ENCODE measurements at regions not wholly inside any gene's neighbourhood (a gene's known extent, or its start where the extent isn't known, plus 50 kb on each side); places are given as distances from the start of the nearest gene placed in this dataset.

GRCh38 chr14:71381814-71382213, 474.6 kb downstream of the PCNX1 start:
- H3K36me3 ChIP-seq (ENCODE audit: insufficient read depth, low read length) = no peaks in the 10 kb centered on the region
- no peaks in the 10 kb centered on the region for H3K27me3 ChIP-seq (ENCODE audit: insufficient read depth, low read length)
- H3K9me3 ChIP-seq (ENCODE audit: insufficient read depth, low read depth, low read length) = peaks cover 4% of the 10 kb centered on the region; the same call in 1 of the 2 replicates
- H3K27ac ChIP-seq (ENCODE audit: low read depth, low read length) = no peak overlapping the region
- no peak overlapping the region for H3K4me3 ChIP-seq (ENCODE audit: low read length)
- peaks cover 7% of the 10 kb centered on the region for H3K4me1 ChIP-seq (ENCODE audit: insufficient read depth, low read length)
- H3K9ac ChIP-seq (ENCODE audit: low read depth, low read length) = no peak overlapping the region

- 96% methylated on average over 6 of the region's 6 CpGs for WGBS
- peaks cover 7% of the 10 kb centered on the region for H3K4me1 ChIP-seq (ENCODE audit: insufficient read depth, low read length)
- peaks cover 4% of the 10 kb centered on the region; the same call in 1 of the 2 replicates for H3K9me3 ChIP-seq (ENCODE audit: insufficient read depth, low read depth, low read length)
- H3K4me3 ChIP-seq (ENCODE audit: low read length) = no peak overlapping the region
- no peak overlapping the region for H3K9ac ChIP-seq (ENCODE audit: low read depth, low read length)
- no peaks in the 10 kb centered on the region for H3K27me3 ChIP-seq (ENCODE audit: insufficient read depth, low read length)
- no peaks in the 10 kb centered on the region for H3K36me3 ChIP-seq (ENCODE audit: insufficient read depth, low read length)
- H3K27ac ChIP-seq (ENCODE audit: low read depth, low read length) = no peak overlapping the region
Observed at GRCh38 chr14:71382315-71382714, 475.1 kb downstream of the PCNX1 start.

GRCh38 chr14:71383510-71383909, 476.3 kb downstream of the PCNX1 start:
- Histone ChIP-seq H3K36me3 (ENCODE audit: insufficient read depth, low read length) (no peaks in the 10 kb centered on the region), H3K27ac (ENCODE audit: low read depth, low read length) (no peak overlapping the region), H3K9ac (ENCODE audit: low read depth, low read length) (no peak overlapping the region), H3K9me3 (ENCODE audit: insufficient read depth, low read depth, low read length) (no peaks in the 10 kb centered on the region), H3K4me3 (ENCODE audit: low read length) (no peak overlapping the region), H3K4me1 (ENCODE audit: insufficient read depth, low read length) (peaks cover 7% of the 10 kb centered on the region), H3K27me3 (ENCODE audit: insufficient read depth, low read length) (no peaks in the 10 kb centered on the region)
- 92% methylated on average over 2 of the region's 2 CpGs for WGBS

GRCh38 chr14:71384007-71384845, 477.0 kb downstream of the PCNX1 start:
- Histone ChIP-seq H3K9ac (ENCODE audit: low read depth, low read length) (no peak overlapping the region), H3K27ac (ENCODE audit: low read depth, low read length) (no peak overlapping the region), H3K4me1 (ENCODE audit: insufficient read depth, low read length) (peaks cover 7% of the 10 kb centered on the region), H3K27me3 (ENCODE audit: insufficient read depth, low read length) (no peaks in the 10 kb centered on the region), H3K36me3 (ENCODE audit: insufficient read depth, low read length) (no peaks in the 10 kb centered on the region), H3K4me3 (ENCODE audit: low read length) (no peak overlapping the region), H3K9me3 (ENCODE audit: insufficient read depth, low read depth, low read length) (no peaks in the 10 kb centered on the region)
- WGBS = 92% methylated on average over 10 of the region's 10 CpGs

- WGBS = 95% methylated on average over 3 of the region's 3 CpGs
- H3K9me3 ChIP-seq (ENCODE audit: insufficient read depth, low read depth, low read length) = no peaks in the 10 kb centered on the region
- no peak overlapping the region for H3K4me3 ChIP-seq (ENCODE audit: low read length)
- no peaks in the 10 kb centered on the region for H3K27me3 ChIP-seq (ENCODE audit: insufficient read depth, low read length)
- no peak overlapping the region for H3K27ac ChIP-seq (ENCODE audit: low read depth, low read length)
- H3K4me1 ChIP-seq (ENCODE audit: insufficient read depth, low read length) = no peaks in the 10 kb centered on the region
- H3K36me3 ChIP-seq (ENCODE audit: insufficient read depth, low read length) = no peaks in the 10 kb centered on the region
- no peak overlapping the region for H3K9ac ChIP-seq (ENCODE audit: low read depth, low read length)
Observed at GRCh38 chr14:71387753-71388152, 480.5 kb downstream of the PCNX1 start.

GRCh38 chr14:71388336-71388735, 481.1 kb downstream of the PCNX1 start:
- no peaks in the 10 kb centered on the region for H3K27me3 ChIP-seq (ENCODE audit: insufficient read depth, low read length)
- no peak overlapping the region for H3K27ac ChIP-seq (ENCODE audit: low read depth, low read length)
- H3K4me3 ChIP-seq (ENCODE audit: low read length) = no peak overlapping the region
- no peaks in the 10 kb centered on the region for H3K9me3 ChIP-seq (ENCODE audit: insufficient read depth, low read depth, low read length)
- WGBS = 94% methylated on average over 6 of the region's 6 CpGs
- H3K9ac ChIP-seq (ENCODE audit: low read depth, low read length) = no peak overlapping the region
- H3K36me3 ChIP-seq (ENCODE audit: insufficient read depth, low read length) = no peaks in the 10 kb centered on the region
- no peaks in the 10 kb centered on the region for H3K4me1 ChIP-seq (ENCODE audit: insufficient read depth, low read length)

GRCh38 chr14:71388862-71389261, 481.6 kb downstream of the PCNX1 start:
- H3K27ac ChIP-seq (ENCODE audit: low read depth, low read length) = no peak overlapping the region
- H3K4me1 ChIP-seq (ENCODE audit: insufficient read depth, low read length) = no peaks in the 10 kb centered on the region
- no peaks in the 10 kb centered on the region for H3K36me3 ChIP-seq (ENCODE audit: insufficient read depth, low read length)
- no peaks in the 10 kb centered on the region for H3K27me3 ChIP-seq (ENCODE audit: insufficient read depth, low read length)
- no peak overlapping the region for H3K4me3 ChIP-seq (ENCODE audit: low read length)
- 93% methylated on average over 4 of the region's 4 CpGs for WGBS
- H3K9ac ChIP-seq (ENCODE audit: low read depth, low read length) = no peak overlapping the region
- H3K9me3 ChIP-seq (ENCODE audit: insufficient read depth, low read depth, low read length) = no peaks in the 10 kb centered on the region

GRCh38 chr14:71394386-71394785, 487.1 kb downstream of the PCNX1 start:
- no peak overlapping the region for H3K4me3 ChIP-seq (ENCODE audit: low read length)
- no peak overlapping the region for H3K27ac ChIP-seq (ENCODE audit: low read depth, low read length)
- H3K27me3 ChIP-seq (ENCODE audit: insufficient read depth, low read length) = no peaks in the 10 kb centered on the region
- no peaks in the 10 kb centered on the region for H3K9me3 ChIP-seq (ENCODE audit: insufficient read depth, low read depth, low read length)
- WGBS = 94% methylated on average over 2 of the region's 2 CpGs
- H3K9ac ChIP-seq (ENCODE audit: low read depth, low read length) = no peak overlapping the region
- H3K4me1 ChIP-seq (ENCODE audit: insufficient read depth, low read length) = no peaks in the 10 kb centered on the region
- H3K36me3 ChIP-seq (ENCODE audit: insufficient read depth, low read length) = no peaks in the 10 kb centered on the region

GRCh38 chr14:71395151-71395604, 487.9 kb downstream of the PCNX1 start:
- 94% methylated on average over 5 of the region's 5 CpGs for WGBS
- H3K36me3 ChIP-seq (ENCODE audit: insufficient read depth, low read length) = no peaks in the 10 kb centered on the region
- no peak overlapping the region for H3K4me3 ChIP-seq (ENCODE audit: low read length)
- no peak overlapping the region for H3K9ac ChIP-seq (ENCODE audit: low read depth, low read length)
- 0 out of 2 replicates have a peak, but pooled peaks cover 2% of the 10 kb centered on the region for H3K4me1 ChIP-seq (ENCODE audit: insufficient read depth, low read length)
- no peaks in the 10 kb centered on the region for H3K27me3 ChIP-seq (ENCODE audit: insufficient read depth, low read length)
- no peaks in the 10 kb centered on the region for H3K9me3 ChIP-seq (ENCODE audit: insufficient read depth, low read depth, low read length)
- no peak overlapping the region for H3K27ac ChIP-seq (ENCODE audit: low read depth, low read length)

GRCh38 chr14:71395636-71396035, 488.4 kb downstream of the PCNX1 start:
- H3K27me3 ChIP-seq (ENCODE audit: insufficient read depth, low read length) = no peaks in the 10 kb centered on the region
- no peaks in the 10 kb centered on the region for H3K36me3 ChIP-seq (ENCODE audit: insufficient read depth, low read length)
- H3K27ac ChIP-seq (ENCODE audit: low read depth, low read length) = no peak overlapping the region
- 100% methylated on average over 1 of the region's 2 CpGs for WGBS
- no peak overlapping the region for H3K4me3 ChIP-seq (ENCODE audit: low read length)
- no peak overlapping the region for H3K9ac ChIP-seq (ENCODE audit: low read depth, low read length)
- peaks cover 7% of the 10 kb centered on the region; the same call in 1 of the 2 replicates for H3K4me1 ChIP-seq (ENCODE audit: insufficient read depth, low read length)
- no peaks in the 10 kb centered on the region for H3K9me3 ChIP-seq (ENCODE audit: insufficient read depth, low read depth, low read length)

- Histone ChIP-seq H3K36me3 (ENCODE audit: insufficient read depth, low read length) (no peaks in the 10 kb centered on the region), H3K27ac (ENCODE audit: low read depth, low read length) (no peak overlapping the region), H3K4me3 (ENCODE audit: low read length) (no peak overlapping the region), H3K4me1 (ENCODE audit: insufficient read depth, low read length) (peaks cover 12% of the 10 kb centered on the region), H3K9me3 (ENCODE audit: insufficient read depth, low read depth, low read length) (no peaks in the 10 kb centered on the region), H3K9ac (ENCODE audit: low read depth, low read length) (no peak overlapping the region), H3K27me3 (ENCODE audit: insufficient read depth, low read length) (no peaks in the 10 kb centered on the region)
- WGBS = 95% methylated on average over 3 of the region's 3 CpGs
Observed at GRCh38 chr14:71396050-71396677, 488.9 kb downstream of the PCNX1 start.
